ENCODE measurements at regions not wholly inside any gene's neighbourhood (a gene's known extent, or its start where the extent isn't known, plus 50 kb on each side); places are given as distances from the start of the nearest gene placed in this dataset.

DNA sequence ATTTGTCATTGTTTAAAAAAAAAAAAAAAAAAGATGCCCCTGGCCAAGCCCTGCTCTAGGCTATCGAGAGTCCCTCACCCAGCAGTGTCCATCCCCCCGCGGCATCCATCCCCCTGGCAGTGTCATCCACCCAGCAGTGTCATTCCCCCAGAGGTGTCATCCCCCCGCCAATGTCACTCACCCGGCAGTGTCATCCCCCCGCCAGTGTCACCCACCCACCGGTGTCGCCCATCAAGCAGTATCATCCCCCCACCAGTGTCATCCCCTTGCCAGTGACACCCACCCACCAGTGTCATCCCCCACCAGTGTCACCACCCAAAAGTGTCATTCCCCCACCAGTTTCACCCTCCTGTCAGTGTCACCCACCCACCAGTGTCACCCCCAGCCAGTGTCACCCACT is 99.3 kb upstream of the PRR20G start:
- Histone ChIP-seq H3K4ac (ENCODE audit: low read depth, low read length) (no peak overlapping the region), H4K20me1 (ENCODE audit: insufficient read depth, low read length) (no peaks in the 10 kb centered on the region), H3K36me3 (ENCODE audit: control insufficient read depth, insufficient read depth, low read length) (no peaks in the 10 kb centered on the region), H4K5ac (ENCODE audit: low read depth, low read length) (no peak overlapping the region), H4K8ac (ENCODE audit: low read depth in 2 of 2, low read length in 2 of 2) (no peak overlapping the region), H3K9me1 (ENCODE audit: insufficient read depth, low read length) (no peaks in the 10 kb centered on the region), H2BK5ac (ENCODE audit: low read depth, low read length, poor library complexity, severe bottlenecking) (no peak overlapping the region), H2AK9ac (replicated peaks; ENCODE audit: low read depth, low read length, poor library complexity) (no peak overlapping the region), H3K4me3 (ENCODE audit: insufficient read depth, low read depth, low read length) (no peak overlapping the region), H3K18ac (ENCODE audit: low read depth, low read length) (no peak overlapping the region), H3K27ac (ENCODE audit: insufficient read depth, low read length) (no peak overlapping the region), H2BK15ac (ENCODE audit: low read depth, low read length) (no peak overlapping the region), H3K79me1 (ENCODE audit: low read depth in 1 of 2, low read length in 2 of 2) (no peaks in the 10 kb centered on the region), H3K23ac (ENCODE audit: low read depth, low read length) (no peak overlapping the region), H3K56ac (ENCODE audit: extremely low read depth, insufficient read depth, low read length) (no peak overlapping the region), H3K27me3 (ENCODE audit: control insufficient read depth, insufficient read depth, low read length) (peaks cover 4% of the 10 kb centered on the region; the same call in 1 of the 2 replicates), H2AK5ac (ENCODE audit: low read depth, low read length) (no peak overlapping the region), H2BK20ac (ENCODE audit: low read depth, low read length) (no peak overlapping the region), H2BK120ac (ENCODE audit: low read depth, low read length) (no peak overlapping the region), H3K4me1 (ENCODE audit: control insufficient read depth, insufficient read depth, low read length) (no peaks in the 10 kb centered on the region), H3K4me2 (ENCODE audit: low read depth, low read length) (no peak overlapping the region), H4K91ac (ENCODE audit: insufficient read depth, low read depth, low read length) (no peak overlapping the region), H3K14ac (replicated peaks; ENCODE audit: low read depth, low read length) (no peak overlapping the region), H3K9ac (ENCODE audit: low read depth, low read length) (no peak overlapping the region), H2AFZ (replicated peaks; ENCODE audit: low read length, poor library complexity) (peak overlapping the region; percentile 32), H3K9me3 (ENCODE audit: control insufficient read depth, insufficient read depth, low read length) (no peaks in the 10 kb centered on the region)
- ATAC-seq (ENCODE audit: low read depth) = no peak
- 50% methylated on average over 2 of the region's 8 CpGs; no CpG with 5 or more reads in 1 of the 2 experiments for WGBS, 2 experiments (ENCODE audit: extremely low coverage in 2 of 2, insufficient read length in 1 of 2)
- in situ Hi-C loops (cut with MboI; ENCODE audit: low sequenced_read_pairs) (no loop called here), dilution Hi-C loops (cut with HindIII; ENCODE audit: low sequenced_read_pairs, unreplicated experiment) (no loop called here), intact Hi-C loops (cut with micrococcal nuclease) (no loop called here)
- ChIA-PET CTCF (no interaction called here), POLR2A (ENCODE audit: unreplicated experiment) (no interaction called here)
- no peak for DNase-seq
- BruUV-seq (replicated peaks) = no TSS peak
- TF ChIP-seq MAZ (IDR thresholded peaks at IDR 0.05; ENCODE audit: borderline replicate concordance, low read depth, low read length) (no peak), MXI1 (IDR thresholded peaks at IDR 0.05; ENCODE audit: borderline replicate concordance, low read depth, low read length) (no peak), CEBPB (IDR thresholded peaks at IDR 0.05; ENCODE audit: low read depth, low read length) (no peak), CHD1 (IDR thresholded peaks at IDR 0.05; ENCODE audit: low read depth, low read length) (no peak)

Data from IMR-90 (cell line).